Esophagus muscularis mucosa (tissue), 4 donors: ENCODE measurements at regions not wholly inside any gene's neighbourhood (a gene's known extent, or its start where the extent isn't known, plus 50 kb on each side); places are given as distances from the start of the nearest gene placed in this dataset.

Experiments used
- EP300 ChIP-seq: sonication (generic); formaldehyde crosslinking; IDR thresholded peaks from one replicate; pipeline ENCODE4 v1.6.1; 2017; ENCODE audit warnings: antibody characterized with exemption
- POLR2A ChIP-seq: fragments of 450-650 bp; IDR thresholded peaks from one replicate; pipeline ENCODE4 v1.6.1; 2017; ENCODE audit warnings: antibody characterized with exemption, moderate library complexity, mild to moderate bottlenecking, low read depth
- TF ChIP-seq, protein P1 (sequence below), 3 experiments: fragments of 200-600 bp in 2 of 3; fragments of 450-650 bp in 1 of 3; sonication (generic) in 2 of 3; IDR thresholded peaks; one replicate each; pipeline ENCODE4 v1.5.1; 2017 to 2019; ENCODE audit warnings: antibody characterized with exemption in 3 of 3, mild to moderate bottlenecking in 2 of 3, moderate library complexity in 1 of 3

GRCh38 chr22:22728382-22728781, 84.0 kb downstream of the GGTLC2 start:
- TF ChIP-seq EP300 (no peak), POLR2A (no peak)
- TF ChIP-seq, protein P1, sequence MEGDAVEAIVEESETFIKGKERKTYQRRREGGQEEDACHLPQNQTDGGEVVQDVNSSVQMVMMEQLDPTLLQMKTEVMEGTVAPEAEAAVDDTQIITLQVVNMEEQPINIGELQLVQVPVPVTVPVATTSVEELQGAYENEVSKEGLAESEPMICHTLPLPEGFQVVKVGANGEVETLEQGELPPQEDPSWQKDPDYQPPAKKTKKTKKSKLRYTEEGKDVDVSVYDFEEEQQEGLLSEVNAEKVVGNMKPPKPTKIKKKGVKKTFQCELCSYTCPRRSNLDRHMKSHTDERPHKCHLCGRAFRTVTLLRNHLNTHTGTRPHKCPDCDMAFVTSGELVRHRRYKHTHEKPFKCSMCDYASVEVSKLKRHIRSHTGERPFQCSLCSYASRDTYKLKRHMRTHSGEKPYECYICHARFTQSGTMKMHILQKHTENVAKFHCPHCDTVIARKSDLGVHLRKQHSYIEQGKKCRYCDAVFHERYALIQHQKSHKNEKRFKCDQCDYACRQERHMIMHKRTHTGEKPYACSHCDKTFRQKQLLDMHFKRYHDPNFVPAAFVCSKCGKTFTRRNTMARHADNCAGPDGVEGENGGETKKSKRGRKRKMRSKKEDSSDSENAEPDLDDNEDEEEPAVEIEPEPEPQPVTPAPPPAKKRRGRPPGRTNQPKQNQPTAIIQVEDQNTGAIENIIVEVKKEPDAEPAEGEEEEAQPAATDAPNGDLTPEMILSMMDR (IDR thresholded peaks at IDR 0.05), result no peak
